ENCODE measurements at regions not wholly inside any gene's neighbourhood (a gene's known extent, or its start where the extent isn't known, plus 50 kb on each side); places are given as distances from the start of the nearest gene placed in this dataset.

DNA sequence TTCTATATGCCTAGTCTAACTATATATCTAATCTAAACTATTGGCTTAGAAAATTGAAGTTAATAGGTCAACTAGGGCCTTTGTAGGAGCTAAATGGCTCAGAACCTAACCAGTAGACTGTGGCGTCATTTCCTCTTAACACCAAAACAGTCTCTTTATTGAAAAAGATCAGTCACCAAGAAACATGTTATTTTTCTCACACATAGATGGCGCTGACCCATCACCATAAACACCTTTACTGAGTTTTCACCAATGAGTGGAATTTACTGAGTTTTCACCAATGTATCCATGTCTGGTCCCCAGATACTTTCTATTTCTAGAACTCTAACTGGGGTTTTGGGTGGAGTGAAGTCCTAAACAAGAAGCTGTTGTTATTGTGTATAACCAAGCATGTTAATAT lies 636.0 kb downstream of the BCKDHB start:
- Histone ChIP-seq H3K27me3 (ENCODE audit: control insufficient read depth, insufficient read depth, low read length) (no peaks in the 10 kb centered on the region), H3K36me3 (ENCODE audit: control insufficient read depth, insufficient read depth, low read length) (no peaks in the 10 kb centered on the region), H3K4me3 (ENCODE audit: low read depth, low read length) (no peak overlapping the region)
- TF ChIP-seq, protein P1, sequence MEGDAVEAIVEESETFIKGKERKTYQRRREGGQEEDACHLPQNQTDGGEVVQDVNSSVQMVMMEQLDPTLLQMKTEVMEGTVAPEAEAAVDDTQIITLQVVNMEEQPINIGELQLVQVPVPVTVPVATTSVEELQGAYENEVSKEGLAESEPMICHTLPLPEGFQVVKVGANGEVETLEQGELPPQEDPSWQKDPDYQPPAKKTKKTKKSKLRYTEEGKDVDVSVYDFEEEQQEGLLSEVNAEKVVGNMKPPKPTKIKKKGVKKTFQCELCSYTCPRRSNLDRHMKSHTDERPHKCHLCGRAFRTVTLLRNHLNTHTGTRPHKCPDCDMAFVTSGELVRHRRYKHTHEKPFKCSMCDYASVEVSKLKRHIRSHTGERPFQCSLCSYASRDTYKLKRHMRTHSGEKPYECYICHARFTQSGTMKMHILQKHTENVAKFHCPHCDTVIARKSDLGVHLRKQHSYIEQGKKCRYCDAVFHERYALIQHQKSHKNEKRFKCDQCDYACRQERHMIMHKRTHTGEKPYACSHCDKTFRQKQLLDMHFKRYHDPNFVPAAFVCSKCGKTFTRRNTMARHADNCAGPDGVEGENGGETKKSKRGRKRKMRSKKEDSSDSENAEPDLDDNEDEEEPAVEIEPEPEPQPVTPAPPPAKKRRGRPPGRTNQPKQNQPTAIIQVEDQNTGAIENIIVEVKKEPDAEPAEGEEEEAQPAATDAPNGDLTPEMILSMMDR (IDR thresholded peaks at IDR 0.05; ENCODE audit: insufficient read depth, low read depth, low read length), result peak; percentile 46
- CTCF ChIA-PET, result interaction anchor here (1.4 kb wide), 1 partner anchor 14 kb away, joined by 4 read pairs; no protein-coding TSS in a partner anchor
- POLR2A ChIA-PET, result no interaction called here
- no peak for DNase-seq (ENCODE audit: low read depth)

DNA sequence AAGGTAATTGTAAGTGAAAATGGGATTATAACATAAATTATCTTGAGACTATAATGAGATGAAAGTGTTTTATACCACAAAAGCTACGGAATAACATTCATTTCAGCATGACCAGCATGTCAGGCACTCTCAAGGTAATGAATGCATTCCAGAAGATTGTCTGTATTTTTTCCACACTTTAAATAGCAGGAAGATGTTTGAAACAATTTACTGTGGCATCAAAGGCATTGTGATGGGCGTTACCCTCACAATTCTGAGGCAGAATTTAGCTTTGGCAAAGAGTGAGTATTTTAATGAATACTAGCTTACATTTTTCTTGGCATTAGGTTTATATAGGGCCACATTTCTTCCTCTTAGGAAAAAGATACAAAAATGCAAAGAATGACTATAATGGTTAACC lies 627.2 kb downstream of the BCKDHB start:
- ChIA-PET CTCF (no interaction called here), POLR2A (no interaction called here)
- DNase-seq (ENCODE audit: low read depth), result no peak
- TF ChIP-seq, protein P1 (IDR thresholded peaks at IDR 0.05; ENCODE audit: insufficient read depth, low read depth, low read length), result no peak
- Histone ChIP-seq H3K27me3 (ENCODE audit: control insufficient read depth, insufficient read depth, low read length) (no peaks in the 10 kb centered on the region), H3K36me3 (ENCODE audit: control insufficient read depth, insufficient read depth, low read length) (no peaks in the 10 kb centered on the region), H3K4me3 (ENCODE audit: low read depth, low read length) (no peak overlapping the region)

DNA sequence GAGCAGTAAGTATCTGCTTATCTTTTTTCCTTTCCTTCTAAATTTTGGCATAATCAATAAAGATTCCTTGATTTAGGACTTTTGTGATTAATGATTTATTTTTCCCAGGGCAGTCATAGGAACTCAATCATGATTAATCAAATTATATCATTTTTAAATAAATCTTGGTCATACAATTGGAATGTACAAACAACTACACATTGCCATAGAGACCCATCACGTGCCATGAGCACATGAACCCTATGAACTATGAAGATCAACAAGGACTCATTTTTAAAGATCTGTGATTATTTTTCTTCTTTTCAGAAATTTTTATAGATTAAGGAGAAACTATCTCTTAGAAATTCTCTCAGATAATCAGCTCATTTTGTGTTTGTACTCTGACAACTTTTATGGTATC lies 622.4 kb downstream of the BCKDHB start:
- POLR2A ChIA-PET, result no interaction called here

DNA sequence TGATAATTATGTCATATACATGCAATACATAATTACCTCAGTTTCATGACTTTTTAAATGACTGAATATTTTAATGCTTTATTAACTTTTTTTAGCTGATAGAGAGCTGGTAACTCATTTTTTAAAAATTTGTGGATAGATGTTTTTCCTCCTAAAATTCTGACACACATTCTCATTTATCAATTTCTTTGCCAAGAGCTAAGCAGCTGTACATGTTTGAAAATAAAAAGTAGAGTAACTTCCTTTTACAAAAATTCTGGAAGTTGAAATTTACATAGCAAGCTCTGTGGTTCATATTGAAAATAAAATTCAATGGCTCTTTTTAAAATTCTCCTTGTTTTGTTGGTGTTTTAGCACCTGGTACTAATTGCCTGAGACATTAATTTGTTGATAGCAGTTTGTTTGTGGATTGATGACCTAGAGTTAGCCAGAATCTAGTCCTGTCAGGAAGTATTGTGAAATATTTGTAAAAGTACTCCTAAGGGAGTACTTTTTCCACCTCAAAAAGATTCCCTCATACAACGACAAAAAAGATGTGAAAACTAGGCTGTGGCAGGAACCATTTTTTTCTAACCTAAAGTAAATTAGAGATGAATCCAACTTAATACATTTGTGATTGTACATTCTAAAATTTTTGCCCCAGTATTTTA lies 621.8 kb downstream of the BCKDHB start:
- ChIA-PET CTCF (interaction anchor here (1.4 kb wide), 1 partner anchor 8 kb away, joined by 3 read pairs; no protein-coding TSS in a partner anchor), POLR2A (no interaction called here)
- TF ChIP-seq, protein P1 (IDR thresholded peaks at IDR 0.05; ENCODE audit: insufficient read depth, low read depth, low read length), result no peak
- no peaks in the 10 kb centered on the region for H3K27me3 ChIP-seq (ENCODE audit: control insufficient read depth, insufficient read depth, low read length)
- DNase-seq (ENCODE audit: low read depth), result no peak
- H3K4me3 ChIP-seq (ENCODE audit: low read depth, low read length), result no peak overlapping the region
- no peaks in the 10 kb centered on the region for H3K36me3 ChIP-seq (ENCODE audit: control insufficient read depth, insufficient read depth, low read length)

More for the DNA sequence above, 622.4 kb downstream of the BCKDHB start:
- CTCF ChIA-PET, result interaction anchor here (1.4 kb wide), 1 partner anchor 9 kb away, joined by 3 read pairs; no protein-coding TSS in a partner anchor
- no peak for DNase-seq (ENCODE audit: low read depth)
- Histone ChIP-seq H3K4me3 (ENCODE audit: low read depth, low read length) (no peak overlapping the region), H3K27me3 (ENCODE audit: control insufficient read depth, insufficient read depth, low read length) (no peaks in the 10 kb centered on the region), H3K36me3 (ENCODE audit: control insufficient read depth, insufficient read depth, low read length) (no peaks in the 10 kb centered on the region)
- TF ChIP-seq, protein P1 (IDR thresholded peaks at IDR 0.05; ENCODE audit: insufficient read depth, low read depth, low read length), result no peak

DNA sequence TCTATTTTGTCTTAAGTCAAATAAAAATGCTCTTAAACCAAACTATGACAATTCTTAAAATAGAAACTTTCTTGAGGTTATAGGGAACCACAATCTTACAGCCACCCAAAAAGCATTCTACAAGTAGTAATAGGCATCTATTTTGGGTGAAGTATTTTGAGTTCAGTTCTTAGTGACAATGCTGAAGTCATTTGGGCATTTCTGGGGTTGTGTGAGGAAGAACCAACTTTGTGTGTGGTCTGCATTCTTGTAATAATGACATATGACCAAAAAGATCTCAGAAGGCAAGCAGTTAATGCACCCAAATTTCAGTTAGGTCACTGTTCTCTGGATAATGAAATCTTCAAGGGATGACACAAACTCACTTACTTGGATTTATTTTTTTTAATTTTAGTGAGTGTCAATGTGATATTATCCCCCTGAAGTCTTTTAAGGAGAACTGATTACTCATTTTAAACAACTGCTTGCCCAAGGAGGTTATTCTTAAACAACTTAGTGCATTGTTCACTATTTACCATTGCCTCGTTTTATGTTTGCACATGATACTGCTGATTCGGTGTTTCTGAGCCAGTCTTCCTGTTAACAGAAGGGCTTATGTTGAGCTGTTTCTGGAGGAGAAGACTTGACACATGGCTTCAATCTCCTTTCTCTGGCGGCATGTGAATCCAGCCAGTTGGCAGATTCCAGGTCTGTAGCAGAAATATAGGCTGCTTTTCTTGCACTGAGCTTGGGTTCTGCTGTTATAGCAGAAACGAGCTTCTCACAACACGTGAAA lies 618.9 kb downstream of the BCKDHB start:
- peak; percentile 15 for DNase-seq (ENCODE audit: low read depth)
- Histone ChIP-seq H3K36me3 (ENCODE audit: control insufficient read depth, insufficient read depth, low read length) (no peaks in the 10 kb centered on the region), H3K4me3 (ENCODE audit: low read depth, low read length) (no peak overlapping the region), H3K27me3 (ENCODE audit: control insufficient read depth, insufficient read depth, low read length) (no peaks in the 10 kb centered on the region)
- TF ChIP-seq, protein P1 (IDR thresholded peaks at IDR 0.05; ENCODE audit: insufficient read depth, low read depth, low read length), result no peak
- CTCF ChIA-PET, result no interaction called here
- POLR2A ChIA-PET, result no interaction called here
